ENCODE measurements at regions not wholly inside any gene's neighbourhood (a gene's known extent, or its start where the extent isn't known, plus 50 kb on each side); places are given as distances from the start of the nearest gene placed in this dataset.

GRCh38 chr16:79808731-79809130, 208.2 kb upstream of the MAF start:
- no peak for DNase-seq

- no peak for DNase-seq
Observed at GRCh38 chr16:79806757-79807156, 206.2 kb upstream of the MAF start.

- DNase-seq = no peak
Observed at GRCh38 chr16:79805621-79806020, 205.1 kb upstream of the MAF start.

GRCh38 chr16:79801646-79802045, 201.1 kb upstream of the MAF start:
- no peak for DNase-seq

GRCh38 chr16:79800016-79800608, 199.6 kb upstream of the MAF start:
- DNase-seq = no peak

- DNase-seq = no peak
Observed at GRCh38 chr16:79798416-79799053, 198.0 kb upstream of the MAF start.

- DNase-seq = no peak
Observed at GRCh38 chr16:79797486-79797885, 196.9 kb upstream of the MAF start.

GRCh38 chr16:79795556-79795955, 195.0 kb upstream of the MAF start:
- DNase-seq = no peak

- DNase-seq = no peak
Observed at GRCh38 chr16:79794941-79795340, 194.4 kb upstream of the MAF start.

GRCh38 chr16:79792664-79793351, 192.3 kb upstream of the MAF start:
- no peak for DNase-seq

GRCh38 chr16:79792076-79792475, 191.5 kb upstream of the MAF start:
- DNase-seq = no peak

- no peak for DNase-seq
Observed at GRCh38 chr16:79790854-79791253, 190.3 kb upstream of the MAF start.

GRCh38 chr16:79788949-79789348, 188.4 kb upstream of the MAF start:
- DNase-seq = no peak

- no peak for DNase-seq
Observed at GRCh38 chr16:79786389-79786788, 185.9 kb upstream of the MAF start.

- DNase-seq = no peak
Observed at GRCh38 chr16:79784007-79784406, 183.5 kb upstream of the MAF start.

GRCh38 chr16:79777679-79778078, 177.1 kb upstream of the MAF start:
- DNase-seq = no peak

GRCh38 chr16:79776243-79776847, 175.8 kb upstream of the MAF start:
- no peak for DNase-seq

- no peak for DNase-seq
Observed at GRCh38 chr16:79772784-79773183, 172.2 kb upstream of the MAF start.

GRCh38 chr16:79772048-79772447, 171.5 kb upstream of the MAF start:
- DNase-seq = no peak

- DNase-seq = peak; percentile 92 to 95 (median 92)
Observed at GRCh38 chr16:79770244-79771064, 169.9 kb upstream of the MAF start.

GRCh38 chr16:79769928-79770243, 169.3 kb upstream of the MAF start:
- DNase-seq = no peak

GRCh38 chr16:79769270-79769927, 168.9 kb upstream of the MAF start:
- peak; percentile 39 to 62 (median 46) for DNase-seq
